Activated CD8-positive, alpha-beta T cell treated with anti-CD3 and anti-CD28 coated beads for 36 hours (primary cell): ENCODE measurements at regions not wholly inside any gene's neighbourhood (a gene's known extent, or its start where the extent isn't known, plus 50 kb on each side); places are given as distances from the start of the nearest gene placed in this dataset.

ENCODE experiments used
- ATAC-seq: fragments of 200-7000 bp; cut with Tn5 transposase; one replicate; pipeline ENCODE4 v1.10.0; 2021; ENCODE audit warnings: mild to moderate bottlenecking, moderate library complexity
- CTCF ChIA-PET: fragments of 350-600 bp; sonication (Branson Sonifier 250); formaldehyde crosslinking; loops from one replicate; lab custom pipeline; 2021; ENCODE audit warnings: antibody characterized with exemption; lab: Charles Lee
- POLR2A ChIA-PET: fragments of 350-600 bp; sonication (Branson Sonifier 250); formaldehyde crosslinking; loops from one replicate; lab custom pipeline; 2021; ENCODE audit warnings: antibody characterized with exemption; lab: Charles Lee
- DNase-seq: peaks from one replicate; pipeline ENCODE4 v3.0.0-alpha.2; 2020
- H3K27ac Mint-ChIP-seq: one replicate; pipeline ENCODE4 v1.8.0; 2021; ENCODE audit warnings: mild to moderate bottlenecking, mixed read lengths
- H3K27me3 Mint-ChIP-seq: one replicate; pipeline ENCODE4 v1.8.0; 2021; ENCODE audit warnings: mixed read lengths
- H3K36me3 Mint-ChIP-seq: one replicate; pipeline ENCODE4 v1.8.0; 2021; ENCODE audit warnings: low read depth, mixed read lengths
- H3K4me1 Mint-ChIP-seq: one replicate; pipeline ENCODE4 v1.8.0; 2021; ENCODE audit warnings: low read depth, mixed read lengths
- H3K4me3 Mint-ChIP-seq: one replicate; pipeline ENCODE4 v1.8.0; 2021; ENCODE audit warnings: mild to moderate bottlenecking, moderate library complexity, mixed read lengths
- H3K9me3 Mint-ChIP-seq: one replicate; pipeline ENCODE4 v1.8.0; 2021; ENCODE audit warnings: mixed read lengths
- CTCF ChIP-seq: fragments of 200-600 bp; IDR thresholded peaks from one replicate; pipeline ENCODE4 v1.8.0; 2022; ENCODE audit warnings: antibody characterized with exemption, mild to moderate bottlenecking
- intact Hi-C: fragments of 100-400 bp; cut with micrococcal nuclease; formaldehyde crosslinking; loops from one replicate; pipeline ENCODE4 v1.10.0; 2022

- ChIA-PET CTCF (no interaction called here), POLR2A (interaction anchor here (0.6 to 0.7 kb wide), 2 partner anchors 248 to 494 kb away, joined by 3 to 4 read pairs; no protein-coding TSS in a partner anchor)
- H3K4me3 Mint-ChIP-seq: no peak overlapping the region
- H3K27ac Mint-ChIP-seq: no peak overlapping the region
- no peaks in the 10 kb centered on the region for H3K4me1 Mint-ChIP-seq
- no peaks in the 10 kb centered on the region for H3K9me3 Mint-ChIP-seq
- DNase-seq (no peak), ATAC-seq (no peak)
- H3K36me3 Mint-ChIP-seq: no peaks in the 10 kb centered on the region
- H3K27me3 Mint-ChIP-seq: peaks cover 51% of the 10 kb centered on the region
- TF ChIP-seq CTCF: no peak
- intact Hi-C loops: no loop called here
These were observed 1336.9 kb downstream of the BRD1 start for GRCh38 chr22:48490500-48491411.

- no peak overlapping the region for H3K27ac Mint-ChIP-seq
- no peaks in the 10 kb centered on the region for H3K4me1 Mint-ChIP-seq
- DNase-seq (no peak), ATAC-seq (no peak)
- no peak overlapping the region for H3K4me3 Mint-ChIP-seq
- peaks cover 48% of the 10 kb centered on the region for H3K27me3 Mint-ChIP-seq
- ChIA-PET CTCF (no interaction called here), POLR2A (interaction anchor here (0.6 kb wide), 1 partner anchor 247 kb away, joined by 3 read pairs; no protein-coding TSS in a partner anchor)
- TF ChIP-seq CTCF: no peak
- no peaks in the 10 kb centered on the region for H3K36me3 Mint-ChIP-seq
- intact Hi-C loops: no loop called here
- H3K9me3 Mint-ChIP-seq: no peaks in the 10 kb centered on the region
These were observed 1337.8 kb downstream of the BRD1 start for GRCh38 chr22:48489551-48490499.

- intact Hi-C loops: no loop called here
These were observed 1338.8 kb downstream of the BRD1 start for GRCh38 chr22:48488611-48489511.

GRCh38 chr22:48488149-48488551, 1339.5 kb downstream of the BRD1 start:
- Mint-ChIP-seq H3K36me3 (no peaks in the 10 kb centered on the region), H3K27me3 (peaks cover 48% of the 10 kb centered on the region), H3K4me3 (no peak overlapping the region), H3K27ac (no peak overlapping the region), H3K4me1 (no peaks in the 10 kb centered on the region), H3K9me3 (no peaks in the 10 kb centered on the region)
- POLR2A ChIA-PET: no interaction called here
- intact Hi-C loops: no loop called here
- ATAC-seq (no peak), DNase-seq (no peak)
- no peak for TF ChIP-seq CTCF
- CTCF ChIA-PET: no interaction called here

More at GRCh38 chr22:48488611-48489511, 1338.8 kb downstream of the BRD1 start:
- Mint-ChIP-seq H3K36me3 (no peaks in the 10 kb centered on the region), H3K27ac (no peak overlapping the region), H3K4me1 (no peaks in the 10 kb centered on the region), H3K4me3 (no peak overlapping the region), H3K27me3 (peaks cover 48% of the 10 kb centered on the region), H3K9me3 (no peaks in the 10 kb centered on the region)
- ATAC-seq (no peak), DNase-seq (no peak)
- POLR2A ChIA-PET: no interaction called here
- TF ChIP-seq CTCF: no peak
- CTCF ChIA-PET: no interaction called here
